ENCODE measurements at regions not wholly inside any gene's neighbourhood (a gene's known extent, or its start where the extent isn't known, plus 50 kb on each side); places are given as distances from the start of the nearest gene placed in this dataset.
A peak's percentile ranks its signal among the peaks of the same experiment; 100 is the strongest.

DNA sequence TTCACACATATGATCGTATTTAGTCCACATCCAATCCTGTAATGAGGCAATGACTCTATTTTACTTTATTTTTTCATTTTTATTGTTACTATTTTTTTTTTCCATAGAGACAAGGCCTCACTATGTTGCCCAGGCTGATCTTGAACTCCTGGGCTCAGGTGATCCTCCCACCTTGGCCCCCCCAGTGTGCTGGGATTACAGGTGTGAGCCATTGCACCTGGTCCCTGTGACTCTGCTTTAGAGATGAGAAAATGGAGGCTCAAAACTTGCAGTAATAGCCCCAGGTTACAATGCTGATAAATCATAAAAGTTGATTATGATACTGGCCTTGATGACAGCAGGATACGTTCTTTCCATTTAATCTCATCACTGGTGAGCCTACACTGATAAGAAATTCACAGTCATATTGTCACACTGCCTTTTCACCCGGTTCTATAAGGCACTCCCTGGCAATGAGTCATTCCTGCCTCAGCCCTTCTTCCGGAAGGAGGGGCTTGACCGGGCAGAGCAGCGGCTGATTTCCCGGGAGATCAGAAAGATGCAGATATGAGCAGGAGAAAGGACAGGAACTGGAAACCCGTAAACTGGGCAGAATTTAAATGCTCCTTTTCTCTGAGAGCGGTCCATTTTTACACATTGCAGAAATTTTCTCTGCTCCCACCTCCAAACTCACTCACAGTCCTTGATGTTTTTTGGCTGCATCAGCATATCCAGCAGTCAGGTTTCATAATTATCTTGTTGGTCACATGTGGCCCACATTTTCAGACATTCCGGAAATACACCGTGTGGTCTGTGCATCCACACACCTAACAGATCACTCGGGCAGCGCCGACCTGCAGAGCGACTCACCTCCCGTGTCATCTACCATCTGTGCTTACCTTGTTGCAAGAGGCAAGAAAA is 616.4 kb downstream of the EFNB2 start:
- Histone ChIP-seq H3K14ac (ENCODE audit: insufficient read length) (no peak overlapping the region), H3K27ac (ENCODE audit: low read depth, low read length) (no peak overlapping the region), H3K18ac (ENCODE audit: extremely low read depth, low read length) (no peak overlapping the region), H3K4me2 (ENCODE audit: insufficient read depth in 1 of 2, low read depth in 2 of 2, low read length in 2 of 2) (no peak overlapping the region), H2AFZ (ENCODE audit: low read length) (0 out of 2 replicates have a peak overlapping the region, but pooled peaks have one; percentile 66), H2BK20ac (ENCODE audit: low read length) (peak overlapping the region; percentile 69; the same call in 1 of the 2 replicates), H3K36me3 (ENCODE audit: control insufficient read depth in 2 of 4, insufficient read depth in 4 of 4, low read length in 3 of 4) (no peaks in the 10 kb centered on the region), H3K9ac (replicated peaks in 1 of 4; ENCODE audit: extremely low read depth in 1 of 4, low read depth in 3 of 4, low read length in 3 of 4) (no peak overlapping the region), H3K79me1 (ENCODE audit: low read depth, low read length) (no peaks in the 10 kb centered on the region), H2BK5ac (ENCODE audit: low read depth, low read length) (peak overlapping the region; percentile 69; the same call in 1 of the 2 replicates), H4K20me1 (replicated peaks in 1 of 2; ENCODE audit: control insufficient read depth in 1 of 2, insufficient read depth in 2 of 2, low read length in 2 of 2) (no peaks in the 10 kb centered on the region), H3K4ac (replicated peaks; ENCODE audit: insufficient read length, low read depth, low read length) (no peak overlapping the region), H3K4me1 (replicated peaks in 1 of 4; ENCODE audit: control insufficient read depth in 3 of 4, insufficient read depth in 4 of 4, low read length in 3 of 4) (peaks cover 0 to 7% (median 0%) of the 10 kb centered on the region in 4 experiments; a peak in 3 of 7 replicates), H3K56ac (replicated peaks; ENCODE audit: insufficient read length, low read depth, low read length) (no peak overlapping the region), H4K8ac (ENCODE audit: extremely low read depth, insufficient read depth, low read length) (no peak overlapping the region), H4K5ac (ENCODE audit: insufficient read length, low read depth, low read length) (no peak overlapping the region), H3K23me2 (ENCODE audit: low read depth, low read length) (no peaks in the 10 kb centered on the region; the same call in 1 of the 2 replicates), H2BK15ac (ENCODE audit: low read length) (no peak overlapping the region), H2BK12ac (ENCODE audit: low read depth, low read length) (no peak overlapping the region), H3K23ac (ENCODE audit: insufficient read length) (no peak overlapping the region), H3K79me2 (ENCODE audit: control insufficient read depth in 1 of 2, insufficient read depth in 2 of 2, low read length in 2 of 2) (no peaks in the 10 kb centered on the region), H4K91ac (replicated peaks; ENCODE audit: insufficient read length, low read length) (peak overlapping the region; percentile 80), H2BK120ac (replicated peaks; ENCODE audit: low read depth, low read length) (no peak overlapping the region), H3K27me3 (replicated peaks in 1 of 4; ENCODE audit: control insufficient read depth in 3 of 4, extremely low read depth in 1 of 4, insufficient read depth in 3 of 4, low read length in 3 of 4) (no peaks in the 10 kb centered on the region), H3K4me3 (ENCODE audit: extremely low read depth in 1 of 4, insufficient read depth in 2 of 4, low read depth in 3 of 4, low read length in 4 of 4) (no peak overlapping the region), H3K9me3 (ENCODE audit: insufficient read depth in 2 of 2, low read depth in 1 of 2, low read length in 1 of 2) (no peaks in the 10 kb centered on the region), H2AK5ac (ENCODE audit: low read depth, low read length) (no peak overlapping the region)
- POLR2A ChIA-PET (ENCODE audit: partially characterized antibody): no interaction called here
- WGBS, 2 experiments (ENCODE audit: extremely low coverage in 1 of 2, insufficient coverage in 1 of 2, insufficient read length in 1 of 2, insufficient replicate concordance in 2 of 2, low coverage in 1 of 2, low lambda C conversion rate in 2 of 2, missing lambda C conversion rate in 1 of 2): 84% methylated on average over 16 of the region's 16 CpGs; no CpG with 5 or more reads in 1 of the 2 experiments
- DNase-seq (ENCODE audit: low read depth in 1 of 2, low spot score in 2 of 2) (no peak), FAIRE-seq (no peak)
- TF ChIP-seq JUND (IDR thresholded peaks at IDR 0.05; ENCODE audit: low read length) (peak; percentile 62; the same call in 1 of the 2 replicates), SP1 (IDR thresholded peaks at IDR 0.05; ENCODE audit: low read depth, low read length) (no peak)
- CTCF ChIA-PET (ENCODE audit: partially characterized antibody): interaction anchor here (0.8 kb wide), 1 partner anchor 8 kb away, joined by 3 read pairs; no protein-coding TSS in a partner anchor
